Fibroblast of skin of right quadriceps (primary cell): ENCODE measurements at regions not wholly inside any gene's neighbourhood (a gene's known extent, or its start where the extent isn't known, plus 50 kb on each side); places are given as distances from the start of the nearest gene placed in this dataset.

Experiments
- DNase-seq: peaks from one replicate; pipeline ENCODE4 v3.0.0-alpha.2; 2013

GRCh38 chr11:11076276-11076675 is 218.4 kb upstream of the ZBED5 start:
- no peak for DNase-seq

- no peak for DNase-seq
These were observed 217.8 kb upstream of the ZBED5 start for GRCh38 chr11:11075515-11076171.

- no peak for DNase-seq
These were observed 217.0 kb upstream of the ZBED5 start for GRCh38 chr11:11074686-11075335.

GRCh38 chr11:11073996-11074395 is 216.1 kb upstream of the ZBED5 start:
- no peak for DNase-seq

GRCh38 chr11:11072067-11072466 is 214.2 kb upstream of the ZBED5 start:
- DNase-seq = no peak

GRCh38 chr11:11071486-11071885 is 213.6 kb upstream of the ZBED5 start:
- DNase-seq = no peak

GRCh38 chr11:11070976-11071375 is 213.1 kb upstream of the ZBED5 start:
- DNase-seq = no peak

- DNase-seq = no peak
These were observed 212.3 kb upstream of the ZBED5 start for GRCh38 chr11:11069841-11070835.

- no peak for DNase-seq
These were observed 210.3 kb upstream of the ZBED5 start for GRCh38 chr11:11068113-11068512.

- DNase-seq = no peak
These were observed 207.5 kb upstream of the ZBED5 start for GRCh38 chr11:11065396-11065795.

GRCh38 chr11:11057472-11057854 is 199.6 kb upstream of the ZBED5 start:
- DNase-seq = no peak

- no peak for DNase-seq
These were observed 199.1 kb upstream of the ZBED5 start for GRCh38 chr11:11056749-11057471.

GRCh38 chr11:11056316-11056715 is 198.5 kb upstream of the ZBED5 start:
- DNase-seq = no peak

GRCh38 chr11:11047851-11048610 is 190.2 kb upstream of the ZBED5 start:
- no peak for DNase-seq

GRCh38 chr11:11046781-11047180 is 188.9 kb upstream of the ZBED5 start:
- DNase-seq = no peak

GRCh38 chr11:11045156-11045930 is 187.5 kb upstream of the ZBED5 start:
- no peak for DNase-seq

GRCh38 chr11:11044137-11044855 is 186.4 kb upstream of the ZBED5 start:
- DNase-seq = no peak

- DNase-seq = no peak
These were observed 185.9 kb upstream of the ZBED5 start for GRCh38 chr11:11043721-11044120.

GRCh38 chr11:11039208-11039965 is 181.5 kb upstream of the ZBED5 start:
- DNase-seq = no peak

GRCh38 chr11:11038782-11039181 is 180.9 kb upstream of the ZBED5 start:
- no peak for DNase-seq
